SU-DHL-6 (cell line): ENCODE measurements at regions not wholly inside any gene's neighbourhood (a gene's known extent, or its start where the extent isn't known, plus 50 kb on each side); places are given as distances from the start of the nearest gene placed in this dataset.

Source experiments
- EZH2phosphoT487 ChIP-seq: fragments of 200-600 bp; sonication (generic), shearing (Covaris generic); conservative IDR thresholded peaks from 2 replicates; pipeline ENCODE4 v1.6.1; 2018; ENCODE audit warnings: mild to moderate bottlenecking, antibody characterized with exemption, low read length, moderate library complexity, mixed read lengths
- TF ChIP-seq, protein P1 (sequence below): fragments of 200-600 bp; sonication (generic); IDR thresholded peaks from one replicate; pipeline ENCODE4 v1.5.1; 2017; ENCODE audit warnings: antibody characterized with exemption, mild to moderate bottlenecking, low read length, moderate library complexity; ENCODE audit not compliant: insufficient read depth, poor library complexity, severe bottlenecking

GRCh38 chr3:193140381-193140780 lies 100.6 kb upstream of the PLAAT1 start:
- TF ChIP-seq, protein P1, sequence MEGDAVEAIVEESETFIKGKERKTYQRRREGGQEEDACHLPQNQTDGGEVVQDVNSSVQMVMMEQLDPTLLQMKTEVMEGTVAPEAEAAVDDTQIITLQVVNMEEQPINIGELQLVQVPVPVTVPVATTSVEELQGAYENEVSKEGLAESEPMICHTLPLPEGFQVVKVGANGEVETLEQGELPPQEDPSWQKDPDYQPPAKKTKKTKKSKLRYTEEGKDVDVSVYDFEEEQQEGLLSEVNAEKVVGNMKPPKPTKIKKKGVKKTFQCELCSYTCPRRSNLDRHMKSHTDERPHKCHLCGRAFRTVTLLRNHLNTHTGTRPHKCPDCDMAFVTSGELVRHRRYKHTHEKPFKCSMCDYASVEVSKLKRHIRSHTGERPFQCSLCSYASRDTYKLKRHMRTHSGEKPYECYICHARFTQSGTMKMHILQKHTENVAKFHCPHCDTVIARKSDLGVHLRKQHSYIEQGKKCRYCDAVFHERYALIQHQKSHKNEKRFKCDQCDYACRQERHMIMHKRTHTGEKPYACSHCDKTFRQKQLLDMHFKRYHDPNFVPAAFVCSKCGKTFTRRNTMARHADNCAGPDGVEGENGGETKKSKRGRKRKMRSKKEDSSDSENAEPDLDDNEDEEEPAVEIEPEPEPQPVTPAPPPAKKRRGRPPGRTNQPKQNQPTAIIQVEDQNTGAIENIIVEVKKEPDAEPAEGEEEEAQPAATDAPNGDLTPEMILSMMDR: no peak
- no peak for TF ChIP-seq EZH2phosphoT487
